SK-N-SH (cell line): ENCODE measurements at regions not wholly inside any gene's neighbourhood (a gene's known extent, or its start where the extent isn't known, plus 50 kb on each side); places are given as distances from the start of the nearest gene placed in this dataset.
A peak's percentile ranks its signal among the peaks of the same experiment; 100 is the strongest.

Experiments
- CTCF ChIA-PET: fragments of 300-600, 350-600 bp; formaldehyde crosslinking; extraction: SDS; loops from one replicate; lab custom pipeline; 2021; lab: Yijun Ruan, JAX
- POLR2A ChIA-PET: fragments of 350-600 bp; sonication (Branson Sonifier 250); formaldehyde crosslinking; extraction: SDS; loops from one replicate; lab custom pipeline; 2020; ENCODE audit warnings: antibody characterized with exemption, inconsistent platforms; lab: Yijun Ruan, JAX
- DNase-seq: peaks from one replicate; pipeline ENCODE4 v3.0.0; 2012
- H2AFZ ChIP-seq: fragments of 200-600 bp; sonication (generic); 2 replicates; pipeline ENCODE4 v1.8.1; 2016; ENCODE audit warnings: antibody characterized with exemption, mild to moderate bottlenecking, low read depth
- H3F3A ChIP-seq: fragments of 200-600 bp; sonication (generic); replicated peaks from 2 replicates; pipeline ENCODE3; 2016; ENCODE audit warnings: antibody characterized with exemption, mild to moderate bottlenecking; ENCODE audit not compliant: insufficient read depth
- H3K27ac ChIP-seq, 2 experiments: fragments of 200-500 bp in 1 of 2; fragments of 200-600 bp in 1 of 2; sonication (Bioruptor generic) in 1 of 2; sonication (generic), shearing (Covaris generic) in 1 of 2; 2 replicates each; pipeline versions ENCODE4 v1.5.1 to v1.6.1; 2014 to 2016; ENCODE audit warnings: low read depth in 2 of 2, inconsistent platforms in 1 of 2, low read length in 1 of 2, mild to moderate bottlenecking in 1 of 2, mixed read lengths in 1 of 2
- H3K27me3 ChIP-seq: fragments of 200-600 bp; sonication (generic), shearing (Covaris generic); 2 replicates; pipeline ENCODE4 v1.6.1; 2016; ENCODE audit warnings: mixed run types; ENCODE audit not compliant: insufficient read depth
- H3K36me3 ChIP-seq, 2 experiments: fragments of 200-500 bp in 1 of 2; fragments of 200-600 bp in 1 of 2; sonication (Bioruptor generic) in 1 of 2; sonication (generic) in 1 of 2; replicated peaks in 1 of 2; 2 replicates each; pipeline versions ENCODE3 to v1.5.1; 2014 to 2016; ENCODE audit warnings: low read length in 1 of 2, mild to moderate bottlenecking in 1 of 2; ENCODE audit not compliant: insufficient read depth in 2 of 2, control insufficient read depth in 1 of 2
- H3K4me1 ChIP-seq, 2 experiments: fragments of 200-500 bp in 1 of 2; fragments of 200-600 bp in 1 of 2; sonication (Bioruptor generic) in 1 of 2; sonication (generic), shearing (Covaris generic) in 1 of 2; 2 replicates each; pipeline versions ENCODE4 v1.5.1 to v1.6.1; 2014 to 2016; ENCODE audit warnings: low read depth in 1 of 2, low read length in 1 of 2, mixed run types in 1 of 2; ENCODE audit not compliant: insufficient read depth in 2 of 2, control insufficient read depth in 1 of 2
- H3K4me2 ChIP-seq: fragments of 200-600 bp; sonication (generic), shearing (Covaris generic); 2 replicates; pipeline ENCODE4 v1.6.1; 2017; ENCODE audit warnings: mixed run types
- H3K4me3 ChIP-seq, 2 experiments: fragments of 200-500 bp in 1 of 2; fragments of 200-600 bp in 1 of 2; sonication (Bioruptor generic) in 1 of 2; sonication (generic), shearing (Covaris generic) in 1 of 2; 2 replicates each; pipeline versions ENCODE4 v1.5.1 to v1.8.1; 2014 to 2016; ENCODE audit warnings: low read depth in 2 of 2, inconsistent platforms in 1 of 2, low read length in 1 of 2, mild to moderate bottlenecking in 1 of 2, mixed read lengths in 1 of 2, moderate library complexity in 1 of 2
- H3K79me2 ChIP-seq: fragments of 200-600 bp; sonication (generic); 2 replicates; pipeline ENCODE4 v1.8.1; 2017; ENCODE audit warnings: mild to moderate bottlenecking; ENCODE audit not compliant: insufficient read depth
- H3K9ac ChIP-seq: fragments of 200-600 bp; sonication (generic); 2 replicates; pipeline ENCODE4 v1.6.1; 2017; ENCODE audit warnings: mixed run types
- H3K9me2 ChIP-seq: fragments of 200-600 bp; sonication (generic); 2 replicates; pipeline ENCODE4 v1.6.1; 2017; ENCODE audit warnings: mixed run types
- H3K9me3 ChIP-seq: fragments of 200-600 bp; sonication (generic); 2 replicates; pipeline ENCODE4 v1.6.1; 2017; ENCODE audit warnings: mixed run types, mild to moderate bottlenecking, moderate library complexity
- H4K20me1 ChIP-seq: fragments of 200-600 bp; sonication (generic); 2 replicates; pipeline ENCODE4 v1.6.1; 2017; ENCODE audit warnings: mild to moderate bottlenecking, mixed run types; ENCODE audit not compliant: insufficient read depth
- CHD2 ChIP-seq: fragments of 150-350 bp; IDR thresholded peaks from 2 replicates; pipeline ENCODE4 v1.6.1; 2018; ENCODE audit warnings: low read length; ENCODE audit not compliant: partially characterized antibody
- ELF1 ChIP-seq: IDR thresholded peaks from 2 replicates; pipeline ENCODE4 v1.4.0; 2012
- EP300 ChIP-seq, 2 experiments: IDR thresholded peaks; 2 replicates each; pipeline versions ENCODE4 v1.4.0 to v1.6.1; 2012; ENCODE audit warnings: borderline replicate concordance in 1 of 2, low read depth in 1 of 2, low read length in 1 of 2
- FOXM1 ChIP-seq: IDR thresholded peaks from 2 replicates; pipeline ENCODE4 v1.4.0; 2012; ENCODE audit warnings: low read depth, mild to moderate bottlenecking
- GATA2 ChIP-seq: sonication (generic); formaldehyde crosslinking; IDR thresholded peaks from 2 replicates; pipeline ENCODE4 v1.5.0; 2020; ENCODE audit warnings: mild to moderate bottlenecking, missing genetic modification reagents
- NFIC ChIP-seq: IDR thresholded peaks from 2 replicates; pipeline ENCODE4 v1.4.0; 2012; ENCODE audit warnings: borderline replicate concordance
- PBX3 ChIP-seq: IDR thresholded peaks from 2 replicates; pipeline ENCODE4; 2012
- RCOR1 ChIP-seq: fragments of 150-350 bp; IDR thresholded peaks from 2 replicates; pipeline ENCODE4 v1.6.1; 2017; ENCODE audit warnings: antibody characterized with exemption, low read length
- SIN3A ChIP-seq: IDR thresholded peaks from 2 replicates; pipeline ENCODE4 v1.6.1; 2012; ENCODE audit warnings: low read depth, mild to moderate bottlenecking, low read length, moderate library complexity, borderline replicate concordance
- USF1 ChIP-seq: IDR thresholded peaks from 2 replicates; pipeline ENCODE4 v1.4.0; 2012; ENCODE audit warnings: low read depth, borderline replicate concordance
- whole genome bisulfite sequencing: methylation state at CpG from one replicate; pipeline ENCODE4 v1.1.6; 2017; ENCODE audit warnings: low lambda C conversion rate; 5-methylcytosine and 5-hydroxymethylcytosine counted together
- TF ChIP-seq, protein P1 (sequence below): IDR thresholded peaks from 2 replicates; pipeline ENCODE4 v1.6.1; 2012; ENCODE audit warnings: mild to moderate bottlenecking, low read depth, low read length, moderate library complexity

- POLR2A ChIA-PET = no interaction called here
- peak; percentile 64 for DNase-seq
- H3K36me3 ChIP-seq = no peaks in the 10 kb centered on the region
- H3K79me2 ChIP-seq = no peaks in the 10 kb centered on the region
- peaks cover 17% of the 10 kb centered on the region for H3F3A ChIP-seq
- TF ChIP-seq, protein P1, sequence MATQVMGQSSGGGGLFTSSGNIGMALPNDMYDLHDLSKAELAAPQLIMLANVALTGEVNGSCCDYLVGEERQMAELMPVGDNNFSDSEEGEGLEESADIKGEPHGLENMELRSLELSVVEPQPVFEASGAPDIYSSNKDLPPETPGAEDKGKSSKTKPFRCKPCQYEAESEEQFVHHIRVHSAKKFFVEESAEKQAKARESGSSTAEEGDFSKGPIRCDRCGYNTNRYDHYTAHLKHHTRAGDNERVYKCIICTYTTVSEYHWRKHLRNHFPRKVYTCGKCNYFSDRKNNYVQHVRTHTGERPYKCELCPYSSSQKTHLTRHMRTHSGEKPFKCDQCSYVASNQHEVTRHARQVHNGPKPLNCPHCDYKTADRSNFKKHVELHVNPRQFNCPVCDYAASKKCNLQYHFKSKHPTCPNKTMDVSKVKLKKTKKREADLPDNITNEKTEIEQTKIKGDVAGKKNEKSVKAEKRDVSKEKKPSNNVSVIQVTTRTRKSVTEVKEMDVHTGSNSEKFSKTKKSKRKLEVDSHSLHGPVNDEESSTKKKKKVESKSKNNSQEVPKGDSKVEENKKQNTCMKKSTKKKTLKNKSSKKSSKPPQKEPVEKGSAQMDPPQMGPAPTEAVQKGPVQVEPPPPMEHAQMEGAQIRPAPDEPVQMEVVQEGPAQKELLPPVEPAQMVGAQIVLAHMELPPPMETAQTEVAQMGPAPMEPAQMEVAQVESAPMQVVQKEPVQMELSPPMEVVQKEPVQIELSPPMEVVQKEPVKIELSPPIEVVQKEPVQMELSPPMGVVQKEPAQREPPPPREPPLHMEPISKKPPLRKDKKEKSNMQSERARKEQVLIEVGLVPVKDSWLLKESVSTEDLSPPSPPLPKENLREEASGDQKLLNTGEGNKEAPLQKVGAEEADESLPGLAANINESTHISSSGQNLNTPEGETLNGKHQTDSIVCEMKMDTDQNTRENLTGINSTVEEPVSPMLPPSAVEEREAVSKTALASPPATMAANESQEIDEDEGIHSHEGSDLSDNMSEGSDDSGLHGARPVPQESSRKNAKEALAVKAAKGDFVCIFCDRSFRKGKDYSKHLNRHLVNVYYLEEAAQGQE = no peak
- TF ChIP-seq RCOR1 = peak; percentile 67; the same call in 1 of the 2 replicates
- TF ChIP-seq EP300 (IDR thresholded peaks at IDR 0.05; ENCODE audit: borderline replicate concordance in 1 of 2, low read depth in 1 of 2, low read length in 1 of 2) = peak in 1 of 2 experiments; percentile 48; a peak in 1 of 4 replicates
- TF ChIP-seq, all 33 proteins: peak for 2
- H3K9me2 ChIP-seq = no peaks in the 10 kb centered on the region
- H3K27ac ChIP-seq = no peak overlapping the region
- H3K27me3 ChIP-seq = no peaks in the 10 kb centered on the region
- CTCF ChIA-PET = interaction anchor here (0.9 to 3.1 kb wide), 5 partner anchors 42 to 326 kb away, joined by 3 to 10 read pairs (median 4); no protein-coding TSS in a partner anchor
- H3K9ac ChIP-seq = no peak overlapping the region
- peaks cover 0 to 10% of the 10 kb centered on the region in 2 experiments; a peak in 1 of 4 replicates for H3K4me1 ChIP-seq
- no peaks in the 10 kb centered on the region for H3K9me3 ChIP-seq
- H3K4me2 ChIP-seq = no peak overlapping the region
- H2AFZ ChIP-seq = no peak overlapping the region
- 82% methylated on average over 11 of the region's 11 CpGs for WGBS
- H4K20me1 ChIP-seq = no peaks in the 10 kb centered on the region
- H3K4me3 ChIP-seq = no peak overlapping the region
Observed at GRCh38 chr12:107457362-107457935, 228.2 kb upstream of the PWP1 start.

DNA sequence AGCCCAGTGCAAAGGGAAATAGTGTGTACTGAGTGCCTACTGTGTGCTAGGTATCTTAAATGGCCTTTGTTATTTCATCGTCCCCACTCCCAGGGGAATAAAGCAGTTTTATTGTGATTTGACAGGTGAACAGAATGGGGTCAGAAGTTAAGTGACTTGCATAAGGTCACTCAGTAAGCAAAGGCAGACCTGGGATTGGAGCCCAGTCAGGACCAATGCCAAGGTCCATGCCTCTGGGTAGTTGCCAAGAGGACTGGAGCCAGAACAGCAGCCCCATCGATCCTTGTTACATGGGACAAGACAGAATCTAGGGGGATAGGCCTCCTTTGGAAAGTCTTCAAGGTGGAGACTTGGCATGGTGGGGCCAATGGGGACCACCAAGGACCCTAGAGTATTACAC lies 227.4 kb upstream of the PWP1 start:
- Histone ChIP-seq H3K4me1 (peaks cover 0 to 10% of the 10 kb centered on the region in 2 experiments; a peak in 1 of 4 replicates), H3K27ac (no peak overlapping the region), H2AFZ (no peak overlapping the region), H3K4me3 (no peak overlapping the region), H3K9me3 (no peaks in the 10 kb centered on the region), H3F3A (peaks cover 17% of the 10 kb centered on the region), H3K4me2 (no peak overlapping the region), H3K36me3 (no peaks in the 10 kb centered on the region), H3K9me2 (no peaks in the 10 kb centered on the region), H4K20me1 (no peaks in the 10 kb centered on the region), H3K27me3 (no peaks in the 10 kb centered on the region), H3K9ac (no peak overlapping the region), H3K79me2 (no peaks in the 10 kb centered on the region)
- CTCF ChIA-PET = interaction anchor here (1.4 to 3.1 kb wide), 2 partner anchors 150 to 326 kb away, joined by 3 to 10 read pairs; no protein-coding TSS in a partner anchor
- POLR2A ChIA-PET = no interaction called here
- 94% methylated on average over 1 of the region's 2 CpGs for WGBS
- no peak for DNase-seq
- TF ChIP-seq CHD2 (no peak), NFIC (no peak), GATA2 (CRISPR knock-in tag) (no peak), FOXM1 (no peak), SIN3A (no peak), ELF1 (no peak), USF1 (no peak), PBX3 (no peak)
